Fibroblast of villous mesenchyme (primary cell): ENCODE measurements at regions not wholly inside any gene's neighbourhood (a gene's known extent, or its start where the extent isn't known, plus 50 kb on each side); places are given as distances from the start of the nearest gene placed in this dataset. TPM values are rescaled to one million over a fixed set of nuclear protein-coding genes. Genes with fewer than 3 reads are reported as not detected.

ENCODE experiments used
- DNase-seq: peaks from one replicate; pipeline ENCODE4 v3.0.0-alpha.2; 2010; ENCODE audit warnings: low read depth
- H3K4me3 ChIP-seq: 2 replicates; pipeline ENCODE4 v1.5.1; 2011; ENCODE audit warnings: low read depth, mild to moderate bottlenecking, low read length
- small RNA-seq: library from RNA; depleted of rRNA; stranded (forward); fragments of <200 nt; gene quantifications from one replicate; pipeline ENCODE3, GENCODE V24; 2012
- TF ChIP-seq, protein P1 (sequence below): IDR thresholded peaks from 2 replicates; pipeline ENCODE4 v1.5.1; 2012; ENCODE audit warnings: low read depth, mild to moderate bottlenecking, low read length; ENCODE audit not compliant: insufficient read depth

DNA sequence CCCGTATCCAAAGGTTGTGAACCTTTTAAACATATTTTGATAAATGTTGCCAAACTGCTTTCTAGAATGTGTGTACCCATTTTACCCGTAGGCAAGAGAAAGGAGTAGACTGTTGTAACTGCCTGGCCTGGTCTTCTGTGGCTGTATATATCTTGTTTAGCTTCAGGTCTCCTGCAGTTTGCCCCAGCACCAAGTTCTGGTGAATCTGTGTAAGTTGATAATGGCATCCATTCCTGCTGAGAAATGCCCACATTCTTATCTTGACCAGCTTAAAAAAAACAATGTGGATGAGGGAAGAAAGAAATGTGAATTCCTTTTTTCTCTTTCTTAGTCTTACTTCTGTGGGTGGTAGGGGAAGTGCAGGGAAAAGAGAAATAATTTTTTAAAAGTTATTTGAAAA, 53.3 kb upstream of the TLE3 start:
- TF ChIP-seq, protein P1, sequence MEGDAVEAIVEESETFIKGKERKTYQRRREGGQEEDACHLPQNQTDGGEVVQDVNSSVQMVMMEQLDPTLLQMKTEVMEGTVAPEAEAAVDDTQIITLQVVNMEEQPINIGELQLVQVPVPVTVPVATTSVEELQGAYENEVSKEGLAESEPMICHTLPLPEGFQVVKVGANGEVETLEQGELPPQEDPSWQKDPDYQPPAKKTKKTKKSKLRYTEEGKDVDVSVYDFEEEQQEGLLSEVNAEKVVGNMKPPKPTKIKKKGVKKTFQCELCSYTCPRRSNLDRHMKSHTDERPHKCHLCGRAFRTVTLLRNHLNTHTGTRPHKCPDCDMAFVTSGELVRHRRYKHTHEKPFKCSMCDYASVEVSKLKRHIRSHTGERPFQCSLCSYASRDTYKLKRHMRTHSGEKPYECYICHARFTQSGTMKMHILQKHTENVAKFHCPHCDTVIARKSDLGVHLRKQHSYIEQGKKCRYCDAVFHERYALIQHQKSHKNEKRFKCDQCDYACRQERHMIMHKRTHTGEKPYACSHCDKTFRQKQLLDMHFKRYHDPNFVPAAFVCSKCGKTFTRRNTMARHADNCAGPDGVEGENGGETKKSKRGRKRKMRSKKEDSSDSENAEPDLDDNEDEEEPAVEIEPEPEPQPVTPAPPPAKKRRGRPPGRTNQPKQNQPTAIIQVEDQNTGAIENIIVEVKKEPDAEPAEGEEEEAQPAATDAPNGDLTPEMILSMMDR = no peak
- DNase-seq = no peak
- H3K4me3 ChIP-seq = no peak overlapping the region

DNA sequence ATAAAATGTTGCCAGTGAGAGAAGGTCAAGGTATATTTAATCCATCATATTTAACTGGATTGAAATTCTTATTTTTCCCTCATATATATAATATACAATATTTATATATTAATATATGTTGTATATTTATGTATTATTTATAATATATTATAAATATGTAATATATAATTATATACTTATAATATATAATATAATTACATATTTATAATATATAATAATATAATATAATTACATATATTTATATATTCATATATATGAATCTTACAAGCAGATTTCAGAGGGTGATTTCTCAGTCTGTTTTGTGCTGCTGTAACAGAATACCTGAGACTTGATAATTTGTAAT, 52.7 kb upstream of the TLE3 start:
- TF ChIP-seq, protein P1 = no peak
- no peak for DNase-seq
- H3K4me3 ChIP-seq = no peak overlapping the region

DNA sequence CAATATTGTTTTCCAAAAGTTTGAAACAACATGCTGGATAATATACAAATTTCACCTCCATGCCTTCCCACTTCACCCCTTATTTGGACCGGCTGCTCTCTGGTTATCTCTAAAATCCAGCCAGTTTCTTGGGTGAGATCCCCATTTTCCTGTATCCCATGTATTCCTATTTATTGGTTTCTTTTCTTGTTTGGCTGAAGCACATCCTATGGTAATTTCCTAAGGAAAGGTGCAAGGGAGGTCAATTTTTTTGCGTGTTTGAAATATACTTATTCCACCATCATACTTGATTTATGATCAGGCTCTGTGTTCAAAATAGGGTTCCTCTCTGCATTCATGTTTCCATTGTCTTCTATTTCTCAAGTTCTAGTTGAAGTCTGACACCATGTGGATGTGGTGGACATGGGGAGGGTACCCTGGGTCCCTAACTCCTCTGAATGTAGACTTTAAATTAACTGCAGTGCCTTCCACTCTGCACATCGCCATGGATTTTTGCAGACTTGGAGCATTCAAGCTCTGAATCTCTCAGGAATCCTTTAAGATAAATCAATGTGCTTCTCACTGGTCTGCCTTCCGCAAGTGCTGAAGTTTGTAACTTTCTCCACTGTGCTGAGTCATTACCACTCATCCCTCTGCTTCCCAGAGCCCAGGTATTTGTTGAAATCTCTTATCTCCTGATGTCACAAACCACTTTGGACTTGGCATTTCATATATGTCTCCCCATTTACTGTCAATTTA, 52.1 kb upstream of the TLE3 start:
- TF ChIP-seq, protein P1 = no peak
- no peak overlapping the region for H3K4me3 ChIP-seq
- DNase-seq = peak; percentile 85

DNA sequence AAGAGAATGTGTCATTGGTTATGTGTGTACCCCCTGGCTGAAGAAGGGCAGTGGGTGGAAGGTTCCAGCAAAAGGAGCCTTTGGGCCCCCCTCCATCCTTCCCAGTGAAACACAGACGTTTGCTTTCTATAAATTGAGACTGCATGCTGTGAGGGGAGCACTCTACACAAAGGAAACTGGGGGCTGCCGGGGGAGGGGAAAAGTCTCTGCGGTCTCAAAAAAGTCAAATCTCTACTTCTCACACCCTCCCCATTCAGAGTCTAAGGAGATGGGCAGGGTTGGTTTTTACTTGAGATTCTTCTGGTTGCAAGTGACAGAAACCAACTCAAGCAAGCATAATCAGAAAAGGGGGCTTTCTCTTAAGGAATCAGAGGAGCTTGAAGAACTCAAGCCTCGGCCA, 50.1 kb upstream of the TLE3 start:
- TF ChIP-seq, protein P1 = no peak
- no peak overlapping the region for H3K4me3 ChIP-seq
- no peak for DNase-seq

Small RNA genes in the stretch of these regions (small RNA-seq; reads per million reads assigned to genes)
- gene RNU6-745P = not detected
